NCI-H2107 (cell line): ENCODE measurements at regions not wholly inside any gene's neighbourhood (a gene's known extent, or its start where the extent isn't known, plus 50 kb on each side); places are given as distances from the start of the nearest gene placed in this dataset.

Source experiments
- DNase-seq: peaks from one replicate; lab custom pipeline; 2025; lab: John Stamatoyannopoulos, UW

- DNase-seq = no peak
Observed at GRCh38 chr1:106875622-106876021, 180.9 kb upstream of the PRMT6 start.

- DNase-seq = no peak
Observed at GRCh38 chr1:106876384-106876783, 180.1 kb upstream of the PRMT6 start.

DNA sequence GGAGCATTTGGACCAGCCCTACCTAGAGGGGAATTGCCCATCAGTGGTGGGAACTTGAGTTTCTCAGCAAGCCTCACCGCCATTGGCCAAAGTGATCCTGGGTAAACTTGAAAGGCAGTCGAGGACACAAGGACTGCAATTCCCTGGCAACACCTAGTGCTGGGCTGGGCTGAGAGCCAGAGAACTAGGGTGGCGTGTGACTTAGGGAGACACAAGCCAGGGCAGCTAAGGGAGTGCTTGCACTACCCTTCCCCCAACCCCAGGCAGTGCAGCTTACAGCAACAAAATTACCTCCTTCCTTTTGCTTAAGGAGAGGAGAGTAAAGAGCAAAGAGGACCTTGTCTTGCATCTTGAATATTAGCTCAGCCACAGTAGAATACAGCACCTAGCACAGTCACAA is 176.9 kb upstream of the PRMT6 start:
- DNase-seq = no peak

DNA sequence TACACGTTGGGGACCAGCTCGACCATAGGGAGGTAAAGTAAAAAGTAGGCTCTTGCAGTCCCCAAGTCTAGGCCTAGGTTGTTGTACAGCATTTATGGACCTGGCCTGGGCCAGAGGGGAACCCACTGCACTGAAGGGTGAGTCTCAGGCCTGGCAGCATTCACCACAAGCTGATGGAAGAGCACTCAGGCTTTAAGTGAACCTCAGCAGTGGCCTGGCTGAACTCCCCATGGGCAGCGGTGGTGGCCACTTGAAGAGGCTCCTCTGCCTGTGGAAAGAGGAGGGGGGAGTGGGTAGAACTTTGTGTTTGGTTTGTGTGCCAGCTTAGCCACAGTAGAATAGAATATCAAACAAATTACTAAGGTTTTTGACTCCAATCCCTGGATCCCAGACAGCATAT is 176.2 kb upstream of the PRMT6 start:
- DNase-seq = no peak

- DNase-seq = no peak
Observed at GRCh38 chr1:106883208-106883607, 173.3 kb upstream of the PRMT6 start.

GRCh38 chr1:106889059-106889458 is 167.4 kb upstream of the PRMT6 start:
- DNase-seq = no peak

GRCh38 chr1:106889583-106889982 is 166.9 kb upstream of the PRMT6 start:
- no peak for DNase-seq

GRCh38 chr1:106897976-106898375 is 158.5 kb upstream of the PRMT6 start:
- no peak for DNase-seq

DNA sequence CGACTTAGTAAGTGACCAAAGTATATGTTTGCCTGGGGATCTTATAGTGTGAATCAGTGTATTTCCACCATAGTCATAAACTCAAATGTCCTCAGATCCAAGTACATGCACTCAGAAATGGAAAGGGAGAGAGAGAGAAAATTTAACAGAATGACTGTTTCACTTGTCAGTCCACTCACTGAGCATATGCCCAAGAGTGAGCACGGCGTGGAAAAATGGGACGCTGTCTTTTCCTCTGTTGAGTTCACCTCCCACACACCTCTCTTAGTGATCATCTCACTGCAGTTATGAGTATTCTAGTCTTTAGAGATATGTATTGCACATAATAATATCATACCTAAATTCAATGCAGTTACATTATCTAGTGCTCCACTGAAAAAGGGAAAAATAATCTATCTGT is 156.8 kb upstream of the PRMT6 start:
- DNase-seq = no peak

DNA sequence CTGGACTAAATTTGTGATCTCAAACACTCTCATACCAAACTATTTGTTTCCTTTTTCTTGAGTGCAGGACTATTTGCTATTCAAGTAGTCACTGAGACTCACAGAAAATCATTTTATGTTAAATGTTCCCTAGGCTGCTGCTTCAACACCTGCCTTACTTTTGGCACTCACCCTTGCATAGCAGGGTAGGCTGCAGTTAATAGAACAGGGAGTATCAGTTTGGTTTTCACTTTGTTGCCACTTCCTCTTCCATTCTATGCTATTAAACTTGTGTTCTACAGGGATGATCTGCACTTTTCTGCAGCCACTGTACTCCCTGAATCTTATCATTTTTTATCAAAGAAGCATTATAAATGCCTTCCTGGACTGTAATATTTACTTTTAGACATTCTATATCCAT is 148.7 kb upstream of the PRMT6 start:
- DNase-seq = no peak

- no peak for DNase-seq
Observed at GRCh38 chr1:106908689-106909088, 147.8 kb upstream of the PRMT6 start.

DNA sequence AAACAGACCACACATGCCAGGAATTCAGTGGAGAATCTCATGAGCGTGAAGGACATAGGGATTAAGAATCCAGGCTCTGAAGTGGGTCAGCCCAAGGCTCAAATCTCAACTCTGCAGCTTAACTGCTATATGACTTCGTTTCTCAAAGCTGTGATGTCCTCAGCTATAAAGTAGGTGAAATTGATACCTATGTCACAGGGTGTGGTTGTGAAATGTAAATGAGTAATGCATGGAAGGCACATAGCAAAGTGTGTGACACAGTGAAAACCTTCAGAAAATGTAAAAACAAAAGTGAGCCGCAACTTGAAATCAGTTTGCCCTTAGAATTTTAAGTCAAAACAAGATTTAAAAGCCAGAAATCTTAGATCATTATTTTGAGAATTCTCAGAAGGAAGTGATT is 145.7 kb upstream of the PRMT6 start:
- no peak for DNase-seq

- no peak for DNase-seq
Observed at GRCh38 chr1:106912131-106912530, 144.3 kb upstream of the PRMT6 start.

- no peak for DNase-seq
Observed at GRCh38 chr1:106921186-106921585, 135.3 kb upstream of the PRMT6 start.

DNA sequence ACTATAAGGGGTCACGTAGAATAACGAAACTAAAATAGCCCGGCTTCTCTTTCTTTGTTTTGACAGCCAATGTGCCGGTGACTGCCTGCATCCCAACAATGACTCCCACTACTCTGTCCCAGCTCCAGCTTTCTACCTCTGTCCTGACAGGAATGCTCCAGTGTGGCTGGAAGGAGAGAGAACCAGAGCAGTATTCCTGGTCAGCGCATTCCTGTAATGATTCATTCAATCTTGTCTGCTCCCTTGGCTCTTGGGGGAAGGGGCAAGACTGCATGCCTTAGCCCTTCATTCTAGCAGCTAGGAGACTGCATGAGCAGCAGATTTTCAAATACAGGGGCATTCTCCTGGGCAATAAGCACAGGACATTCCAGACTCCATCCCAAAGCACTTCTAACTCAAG is 132.1 kb upstream of the PRMT6 start:
- no peak for DNase-seq

DNA sequence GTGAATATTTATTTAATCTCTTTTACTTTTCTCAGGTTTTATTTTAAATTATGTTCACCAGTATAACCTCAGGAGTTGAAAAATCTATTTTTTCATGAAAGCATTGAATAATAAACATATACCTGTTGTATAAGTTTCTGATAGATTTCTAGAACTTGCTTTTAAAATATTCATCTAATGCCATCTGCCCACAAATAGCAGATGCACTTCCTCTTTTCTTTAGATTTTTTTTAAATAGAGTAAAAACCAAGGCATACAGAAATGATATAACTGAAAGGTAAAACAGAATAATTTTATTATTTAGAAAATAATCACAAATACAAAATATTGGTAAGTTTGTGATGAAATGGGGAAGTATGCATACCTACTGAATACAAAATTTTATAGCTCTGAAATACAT is 130.7 kb upstream of the PRMT6 start:
- DNase-seq = no peak

GRCh38 chr1:106926803-106927582 is 129.5 kb upstream of the PRMT6 start:
- no peak for DNase-seq

GRCh38 chr1:106937104-106937503 is 119.4 kb upstream of the PRMT6 start:
- DNase-seq = no peak

DNA sequence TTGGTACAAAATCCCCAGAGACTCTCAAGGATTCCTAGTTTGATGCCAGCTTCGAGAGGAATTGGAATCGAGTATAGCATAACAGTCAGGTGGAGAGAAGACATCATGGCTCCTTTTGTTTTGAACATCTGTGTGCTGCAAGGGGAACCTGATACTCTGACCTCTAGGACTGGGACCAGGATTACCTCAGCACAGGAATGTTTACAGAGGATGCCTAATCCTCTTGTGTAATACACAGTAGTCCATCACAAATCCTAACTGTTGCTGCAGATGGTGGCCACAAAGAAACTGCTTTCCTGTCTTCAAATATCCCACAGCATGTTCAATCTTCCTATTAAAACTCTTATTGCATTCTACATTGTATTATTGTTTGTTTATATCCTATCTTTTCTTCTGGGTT is 111.8 kb upstream of the PRMT6 start:
- DNase-seq = no peak

GRCh38 chr1:106952776-106953175 is 103.7 kb upstream of the PRMT6 start:
- no peak for DNase-seq

DNA sequence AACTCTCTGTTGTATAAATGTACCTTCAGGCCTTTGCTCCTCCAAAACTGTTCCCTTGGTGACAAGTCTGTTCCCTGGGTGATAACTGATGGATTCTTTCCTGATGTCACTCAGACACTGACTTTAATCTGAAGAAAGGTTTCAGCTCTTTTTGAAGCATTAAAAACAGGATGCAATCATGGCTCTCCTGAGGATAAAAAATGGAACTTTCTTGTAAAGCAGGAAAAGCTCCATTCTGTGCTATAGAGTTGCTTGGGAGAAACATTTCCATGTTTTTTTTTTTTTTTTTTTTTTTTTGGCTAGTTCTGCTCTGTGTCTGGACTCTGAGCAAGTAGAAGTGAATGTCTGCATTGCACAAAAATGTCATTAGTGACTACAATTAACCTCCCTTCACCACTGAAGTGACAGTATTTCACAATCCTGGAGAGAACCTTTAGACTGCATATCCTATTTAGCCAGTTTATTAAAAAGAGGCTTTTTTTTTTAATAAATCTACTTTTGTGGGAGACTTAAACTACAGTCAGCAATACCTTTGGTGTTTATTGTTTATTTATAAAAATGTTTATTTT is 101.7 kb upstream of the PRMT6 start:
- DNase-seq = no peak

DNA sequence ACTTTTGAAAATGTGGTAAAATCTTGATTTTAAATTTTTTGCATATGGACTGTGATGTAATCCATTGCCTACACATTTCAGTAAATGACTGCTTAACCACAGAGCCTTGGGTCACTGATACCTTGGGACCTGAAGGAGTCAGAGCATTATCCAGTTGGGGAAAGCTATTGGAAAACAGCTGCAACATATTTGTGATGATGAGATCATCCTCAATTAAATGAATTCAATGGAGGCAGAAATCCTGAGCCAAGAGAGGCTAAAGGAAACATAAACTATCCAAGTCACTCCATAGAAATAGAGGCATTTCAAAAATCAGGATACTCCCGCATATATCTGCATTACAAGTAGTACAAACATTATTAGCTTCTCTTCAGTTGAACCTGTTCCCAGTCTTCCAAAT is 99.8 kb upstream of the PRMT6 start:
- no peak for DNase-seq

GRCh38 chr1:106957795-106958194 is 98.7 kb upstream of the PRMT6 start:
- DNase-seq = no peak

- DNase-seq = no peak
Observed at GRCh38 chr1:106960412-106960811, 96.1 kb upstream of the PRMT6 start.
